ENCODE measurements at regions not wholly inside any gene's neighbourhood (a gene's known extent, or its start where the extent isn't known, plus 50 kb on each side); places are given as distances from the start of the nearest gene placed in this dataset.

DNA sequence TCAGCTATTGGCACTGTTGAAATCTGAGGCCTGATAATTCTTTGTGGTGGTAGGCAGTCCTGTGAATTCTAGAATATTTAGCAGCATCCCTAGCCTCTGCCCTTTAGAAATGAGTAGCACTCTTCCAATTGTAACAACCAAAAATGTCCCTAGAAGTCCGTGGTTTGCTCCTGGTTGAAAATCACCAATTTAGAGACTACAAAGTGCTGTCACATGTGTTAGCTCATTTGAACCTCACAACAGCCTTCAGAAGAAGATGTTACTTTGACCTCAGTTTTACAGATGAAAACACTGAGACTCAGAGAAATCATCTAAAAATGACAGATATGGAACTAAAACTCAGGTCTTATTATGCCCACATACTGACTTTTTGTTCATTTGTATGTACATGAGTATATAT lies 103.2 kb downstream of the TANC2 start:
- TF ChIP-seq, protein P1, sequence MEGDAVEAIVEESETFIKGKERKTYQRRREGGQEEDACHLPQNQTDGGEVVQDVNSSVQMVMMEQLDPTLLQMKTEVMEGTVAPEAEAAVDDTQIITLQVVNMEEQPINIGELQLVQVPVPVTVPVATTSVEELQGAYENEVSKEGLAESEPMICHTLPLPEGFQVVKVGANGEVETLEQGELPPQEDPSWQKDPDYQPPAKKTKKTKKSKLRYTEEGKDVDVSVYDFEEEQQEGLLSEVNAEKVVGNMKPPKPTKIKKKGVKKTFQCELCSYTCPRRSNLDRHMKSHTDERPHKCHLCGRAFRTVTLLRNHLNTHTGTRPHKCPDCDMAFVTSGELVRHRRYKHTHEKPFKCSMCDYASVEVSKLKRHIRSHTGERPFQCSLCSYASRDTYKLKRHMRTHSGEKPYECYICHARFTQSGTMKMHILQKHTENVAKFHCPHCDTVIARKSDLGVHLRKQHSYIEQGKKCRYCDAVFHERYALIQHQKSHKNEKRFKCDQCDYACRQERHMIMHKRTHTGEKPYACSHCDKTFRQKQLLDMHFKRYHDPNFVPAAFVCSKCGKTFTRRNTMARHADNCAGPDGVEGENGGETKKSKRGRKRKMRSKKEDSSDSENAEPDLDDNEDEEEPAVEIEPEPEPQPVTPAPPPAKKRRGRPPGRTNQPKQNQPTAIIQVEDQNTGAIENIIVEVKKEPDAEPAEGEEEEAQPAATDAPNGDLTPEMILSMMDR (conservative IDR thresholded peaks at IDR 0.05), result no peak
- Histone ChIP-seq H2BK20ac (ENCODE audit: low read depth, low read length, poor library complexity, severe bottlenecking) (no peak overlapping the region), H3K23ac (ENCODE audit: insufficient read length, low read depth, low read length) (no peak overlapping the region), H3K14ac (ENCODE audit: insufficient read depth, low read length) (no peak overlapping the region), H2AK5ac (ENCODE audit: insufficient read length, low read length) (no peak overlapping the region), H3K9me3 (ENCODE audit: control insufficient read depth, low read depth, low read length) (no peaks in the 10 kb centered on the region), H3K56ac (ENCODE audit: insufficient read length, low read depth, low read length) (no peak overlapping the region), H2BK5ac (ENCODE audit: insufficient read length, low read length) (no peak overlapping the region), H3K4me1 (ENCODE audit: insufficient read depth, low read length) (no peaks in the 10 kb centered on the region), H2AFZ (ENCODE audit: low read length) (no peak overlapping the region), H2BK15ac (ENCODE audit: low read depth, low read length) (no peak overlapping the region), H3T11ph (ENCODE audit: low read length) (no peak overlapping the region), H3K27me3 (ENCODE audit: insufficient read depth, low read length) (no peaks in the 10 kb centered on the region), H2BK12ac (ENCODE audit: insufficient read length, low read depth, low read length) (no peak overlapping the region), H4K91ac (ENCODE audit: insufficient read length, low read depth, low read length) (no peak overlapping the region), H3K27ac (ENCODE audit: insufficient read length, low read depth, low read length) (no peak overlapping the region), H4K5ac (ENCODE audit: insufficient read length, low read depth, low read length) (no peak overlapping the region), H3K18ac (ENCODE audit: insufficient read length, low read depth, low read length) (no peak overlapping the region), H3K9ac (ENCODE audit: extremely low read depth, insufficient read length, low read length) (no peak overlapping the region), H3K79me2 (ENCODE audit: insufficient read depth, low read length) (no peaks in the 10 kb centered on the region), H3K79me1 (ENCODE audit: insufficient read depth, low read depth, low read length, poor library complexity, severe bottlenecking) (no peaks in the 10 kb centered on the region), H3K23me2 (ENCODE audit: insufficient read length, low read depth, low read length, poor library complexity, severe bottlenecking) (peaks cover 3% of the 10 kb centered on the region), H3K4ac (ENCODE audit: low read depth, low read length) (no peak overlapping the region), H3K4me2 (ENCODE audit: insufficient read depth, insufficient read length, low read length) (no peak overlapping the region), H4K8ac (replicated peaks; ENCODE audit: insufficient read length, low read depth, low read length) (no peak overlapping the region), H2BK120ac (ENCODE audit: low read depth, low read length, poor library complexity, severe bottlenecking) (no peak overlapping the region), H4K20me1 (ENCODE audit: control insufficient read depth, insufficient read depth, insufficient read length) (no peaks in the 10 kb centered on the region)
- H3K36me3 Mint-ChIP-seq (ENCODE audit: insufficient read depth in 1 of 3, low read depth in 3 of 3), result no peaks in the 10 kb centered on the region
- H3K4me3 Mint-ChIP-seq, result no peak overlapping the region
- H3K9me3 Mint-ChIP-seq, result no peaks in the 10 kb centered on the region
- peaks cover 0 to 4% of the 10 kb centered on the region in 2 experiments; a peak in 1 of 4 replicates for H3K4me1 Mint-ChIP-seq
- H3K27me3 Mint-ChIP-seq (ENCODE audit: low read depth), result no peaks in the 10 kb centered on the region; the same call in 1 of the 2 replicates
- no CpG with 5 or more reads among the region's 1 CpG for WGBS (ENCODE audit: extremely low coverage, insufficient read length, low lambda C conversion rate)
- DNase-seq, result no peak
- H3K27ac Mint-ChIP-seq, result no peak overlapping the region
